Lower lobe of right lung (tissue), 2 donors: ENCODE measurements at regions not wholly inside any gene's neighbourhood (a gene's known extent, or its start where the extent isn't known, plus 50 kb on each side); places are given as distances from the start of the nearest gene placed in this dataset.

Experiments used
- ATAC-seq, 2 donors: fragments of 200-7000 bp; cut with Tn5 transposase; one replicate each; pipeline ENCODE4 v1.9.1; 2020 to 2022; ENCODE audit warnings: mild to moderate bottlenecking in 2 of 2, moderate library complexity in 2 of 2
- DNase-seq: peaks from one replicate; pipeline ENCODE4 v3.0.0-alpha.2; 2020
- H3K27ac ChIP-seq: fragments of 200-600 bp; one replicate; pipeline ENCODE4 v1.8.0; 2022
- H3K27me3 ChIP-seq: fragments of 200-600 bp; one replicate; pipeline ENCODE4 v1.8.0; 2022; ENCODE audit warnings: low read depth
- H3K36me3 ChIP-seq: fragments of 200-600 bp; one replicate; pipeline ENCODE4 v1.8.0; 2022; ENCODE audit warnings: mild to moderate bottlenecking
- H3K4me1 ChIP-seq: fragments of 200-600 bp; one replicate; pipeline ENCODE4 v1.8.0; 2022
- H3K4me3 ChIP-seq: fragments of 200-600 bp; one replicate; pipeline ENCODE4 v1.8.0; 2022; ENCODE audit warnings: mild to moderate bottlenecking
- H3K9me3 ChIP-seq: fragments of 200-600 bp; one replicate; pipeline ENCODE4 v1.8.0; 2022
- intact Hi-C: fragments of 100-400 bp; cut with DNase I; formaldehyde crosslinking; loops from one replicate; pipeline ENCODE4 v1.11.0; 2022
- TF ChIP-seq, protein P1 (sequence below): fragments of 200-600 bp; IDR thresholded peaks from one replicate; pipeline ENCODE4 v1.8.0; 2022; ENCODE audit warnings: antibody characterized with exemption, mild to moderate bottlenecking
- donor health status: DM: no; HTN: yes; CAD: no; lungs with severe emphysema.

DNA sequence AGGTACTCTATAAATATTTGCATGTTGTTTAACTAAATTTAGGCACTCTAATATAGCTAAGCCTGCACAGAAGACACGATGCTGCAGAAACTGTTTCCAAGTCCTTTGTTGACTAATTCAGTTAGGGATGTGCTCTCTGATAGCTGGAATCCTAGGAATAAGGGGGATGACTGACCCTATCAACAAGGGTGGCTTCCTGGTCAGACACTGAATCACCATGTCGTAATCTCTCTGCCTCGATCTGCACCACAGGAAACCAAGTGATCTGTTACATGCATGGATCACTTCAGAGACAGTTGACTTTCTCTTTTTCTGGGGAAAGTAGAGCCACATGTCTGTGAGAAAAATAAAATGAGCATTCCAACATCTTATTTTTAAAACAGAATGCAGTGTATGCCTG, 169.1 kb downstream of the GUCY2F start:
- Histone ChIP-seq H3K9me3 (no peaks in the 10 kb centered on the region), H3K4me3 (no peak overlapping the region), H3K27ac (no peak overlapping the region), H3K27me3 (no peaks in the 10 kb centered on the region), H3K4me1 (no peaks in the 10 kb centered on the region), H3K36me3 (no peaks in the 10 kb centered on the region)
- TF ChIP-seq, protein P1, sequence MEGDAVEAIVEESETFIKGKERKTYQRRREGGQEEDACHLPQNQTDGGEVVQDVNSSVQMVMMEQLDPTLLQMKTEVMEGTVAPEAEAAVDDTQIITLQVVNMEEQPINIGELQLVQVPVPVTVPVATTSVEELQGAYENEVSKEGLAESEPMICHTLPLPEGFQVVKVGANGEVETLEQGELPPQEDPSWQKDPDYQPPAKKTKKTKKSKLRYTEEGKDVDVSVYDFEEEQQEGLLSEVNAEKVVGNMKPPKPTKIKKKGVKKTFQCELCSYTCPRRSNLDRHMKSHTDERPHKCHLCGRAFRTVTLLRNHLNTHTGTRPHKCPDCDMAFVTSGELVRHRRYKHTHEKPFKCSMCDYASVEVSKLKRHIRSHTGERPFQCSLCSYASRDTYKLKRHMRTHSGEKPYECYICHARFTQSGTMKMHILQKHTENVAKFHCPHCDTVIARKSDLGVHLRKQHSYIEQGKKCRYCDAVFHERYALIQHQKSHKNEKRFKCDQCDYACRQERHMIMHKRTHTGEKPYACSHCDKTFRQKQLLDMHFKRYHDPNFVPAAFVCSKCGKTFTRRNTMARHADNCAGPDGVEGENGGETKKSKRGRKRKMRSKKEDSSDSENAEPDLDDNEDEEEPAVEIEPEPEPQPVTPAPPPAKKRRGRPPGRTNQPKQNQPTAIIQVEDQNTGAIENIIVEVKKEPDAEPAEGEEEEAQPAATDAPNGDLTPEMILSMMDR, result no peak
- ATAC-seq (no peak), DNase-seq (no peak)
- intact Hi-C loops, result no loop called here

DNA sequence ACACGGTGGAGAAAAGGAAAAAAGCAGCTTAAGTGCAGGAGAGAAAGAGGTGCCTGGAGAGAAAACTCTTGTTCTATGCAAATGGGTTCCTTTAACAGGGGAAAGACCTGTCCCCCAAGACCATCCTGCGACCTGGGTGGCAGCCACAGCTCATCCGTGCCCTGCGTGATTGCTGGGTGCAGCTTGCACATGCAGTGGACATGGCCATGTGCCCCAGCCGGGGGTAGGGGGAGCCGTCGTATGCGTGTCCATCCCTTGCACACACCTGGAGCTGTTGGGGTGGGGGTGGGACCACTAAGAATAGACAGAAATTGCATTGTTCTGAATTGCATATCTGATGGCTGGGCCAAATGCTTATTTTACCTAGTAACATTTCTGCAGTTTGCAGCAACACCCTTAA, 171.9 kb downstream of the GUCY2F start:
- intact Hi-C loops, result no loop called here
- H3K4me3 ChIP-seq, result no peak overlapping the region
- no peaks in the 10 kb centered on the region for H3K9me3 ChIP-seq
- ATAC-seq (no peak), DNase-seq (no peak)
- H3K27ac ChIP-seq, result no peak overlapping the region
- TF ChIP-seq, protein P1, result no peak
- H3K36me3 ChIP-seq, result no peaks in the 10 kb centered on the region
- H3K4me1 ChIP-seq, result no peaks in the 10 kb centered on the region
- H3K27me3 ChIP-seq, result no peaks in the 10 kb centered on the region

DNA sequence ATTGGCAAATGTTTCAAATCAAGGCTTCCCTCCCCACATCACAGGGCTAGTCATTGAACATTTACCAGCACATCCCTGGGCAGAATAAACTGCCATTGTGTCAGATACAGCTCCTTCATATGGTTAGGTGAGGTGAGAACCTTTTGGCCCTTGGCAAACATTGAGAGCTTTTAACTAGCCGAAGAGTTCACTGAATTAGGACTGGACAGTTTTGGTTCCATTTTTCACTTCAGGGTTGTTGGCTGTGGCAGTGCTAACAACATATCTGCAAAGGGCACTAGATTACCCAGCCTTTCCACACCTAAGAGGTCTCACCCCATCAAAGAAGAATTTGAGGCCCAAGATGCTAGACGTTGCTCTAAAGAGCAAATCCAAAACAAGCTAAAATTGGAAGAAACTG, 180.7 kb downstream of the GUCY2F start:
- TF ChIP-seq, protein P1, result no peak
- no peaks in the 10 kb centered on the region for H3K9me3 ChIP-seq

DNA sequence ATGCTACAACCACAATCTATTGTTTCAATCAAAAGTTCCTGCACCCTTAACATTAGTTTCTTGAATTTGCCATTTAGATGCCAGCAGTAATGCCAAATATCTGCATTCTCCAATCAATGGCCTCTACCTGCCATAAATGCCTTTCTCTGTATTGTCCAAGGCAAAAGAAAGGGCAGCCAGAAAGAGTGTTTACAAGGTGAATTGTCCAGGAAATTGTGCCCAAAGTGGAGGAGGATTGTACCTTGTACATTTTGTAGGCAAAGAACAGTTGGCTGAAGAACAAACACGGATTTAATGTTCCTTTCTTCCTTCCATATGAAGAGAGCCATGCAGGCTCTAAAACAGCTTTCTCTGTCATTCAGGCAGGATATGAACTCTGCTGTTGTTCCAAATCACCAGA, 181.5 kb downstream of the GUCY2F start:
- H3K36me3 ChIP-seq, result no peaks in the 10 kb centered on the region
- H3K4me3 ChIP-seq, result no peak overlapping the region
- TF ChIP-seq, protein P1, result no peak
- no peaks in the 10 kb centered on the region for H3K4me1 ChIP-seq
- intact Hi-C loops, result no loop called here
- no peaks in the 10 kb centered on the region for H3K9me3 ChIP-seq
- no peak overlapping the region for H3K27ac ChIP-seq
- no peaks in the 10 kb centered on the region for H3K27me3 ChIP-seq
- DNase-seq, result no peak
- no peak for ATAC-seq

More for the DNA sequence above, 180.7 kb downstream of the GUCY2F start:
- no peaks in the 10 kb centered on the region for H3K27me3 ChIP-seq
- ATAC-seq (no peak), DNase-seq (no peak)
- H3K4me3 ChIP-seq, result no peak overlapping the region
- intact Hi-C loops, result no loop called here
- H3K4me1 ChIP-seq, result no peaks in the 10 kb centered on the region
- H3K27ac ChIP-seq, result no peak overlapping the region
- H3K36me3 ChIP-seq, result no peaks in the 10 kb centered on the region

DNA sequence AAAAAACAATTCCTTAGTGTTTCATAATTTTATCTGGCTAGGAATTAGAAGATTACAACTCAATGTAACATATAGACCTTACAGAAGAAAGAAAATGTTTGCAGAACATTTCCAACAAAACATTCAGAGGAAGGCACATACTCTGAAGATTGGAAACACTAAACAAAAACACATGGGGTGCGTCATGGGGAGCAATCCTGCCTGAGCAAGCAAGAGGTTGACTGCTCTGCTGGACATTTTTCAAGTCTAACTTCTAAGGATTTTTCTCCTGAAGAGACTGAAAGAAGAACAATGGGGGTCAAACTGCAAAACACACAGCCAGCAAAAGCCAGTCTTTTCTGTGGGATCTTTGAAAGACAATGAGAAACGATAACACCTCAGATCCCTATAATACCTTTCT, 182.8 kb downstream of the GUCY2F start:
- TF ChIP-seq, protein P1, result no peak
- H3K4me1 ChIP-seq, result no peaks in the 10 kb centered on the region
- no peaks in the 10 kb centered on the region for H3K36me3 ChIP-seq
- no peaks in the 10 kb centered on the region for H3K27me3 ChIP-seq
- intact Hi-C loops, result no loop called here
- ATAC-seq (no peak), DNase-seq (no peak)
- no peak overlapping the region for H3K4me3 ChIP-seq
- no peak overlapping the region for H3K27ac ChIP-seq
- no peaks in the 10 kb centered on the region for H3K9me3 ChIP-seq
